ENCODE measurements at regions not wholly inside any gene's neighbourhood (a gene's known extent, or its start where the extent isn't known, plus 50 kb on each side); places are given as distances from the start of the nearest gene placed in this dataset.

GRCh38 chr13:79765331-79765730 lies 284.4 kb downstream of the NDFIP2 start:
- no peak for DNase-seq (ENCODE audit: extremely low spot score)
- CTCF ChIA-PET = interaction anchor here (1.0 kb wide), 1 partner anchor 11 kb away, joined by 3 read pairs; no protein-coding TSS in a partner anchor
- POLR2A ChIA-PET = no interaction called here
- no peak for TF ChIP-seq CTCF (IDR thresholded peaks at IDR 0.05; ENCODE audit: control extremely low read depth, extremely low read depth, low read depth, missing control alignments)

DNA sequence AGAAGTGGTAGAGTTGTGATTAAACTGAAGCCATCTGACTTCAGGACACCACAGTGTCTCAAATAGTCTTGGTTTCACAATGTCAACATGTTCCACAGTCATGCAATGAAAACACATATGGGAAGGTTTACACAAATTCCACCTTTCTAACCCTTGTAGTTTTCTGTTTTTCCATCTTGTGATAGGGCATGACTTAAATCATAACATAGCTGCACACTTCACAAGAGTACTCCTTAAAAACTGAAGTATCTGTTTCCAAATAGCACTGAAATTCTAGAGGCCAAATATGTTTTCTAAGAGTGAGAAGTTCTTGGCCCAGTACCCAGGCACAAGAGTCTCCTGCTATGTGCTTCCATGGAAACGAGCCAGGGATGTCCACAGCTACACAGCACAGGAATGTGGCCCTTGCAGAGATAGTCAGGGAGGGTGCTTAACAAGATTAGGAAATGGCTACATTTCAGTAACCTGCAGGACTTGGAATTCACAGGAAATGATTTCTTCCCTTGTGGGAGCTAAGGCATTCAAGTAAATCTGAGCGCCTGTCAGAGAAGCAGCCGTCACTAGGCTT lies 269.1 kb downstream of the NDFIP2 start:
- no peak for TF ChIP-seq CTCF (IDR thresholded peaks at IDR 0.05; ENCODE audit: control extremely low read depth, extremely low read depth, low read depth, missing control alignments)
- no peak for DNase-seq (ENCODE audit: extremely low spot score)
- CTCF ChIA-PET = interaction anchor here (2.6 kb wide), 1 partner anchor 9 kb away, joined by 6 read pairs; no protein-coding TSS in a partner anchor
- POLR2A ChIA-PET = no interaction called here

- ChIA-PET CTCF (interaction anchor here (2.0 kb wide), 1 partner anchor 12 kb away, joined by 8 read pairs; no protein-coding TSS in a partner anchor), POLR2A (no interaction called here)
- TF ChIP-seq CTCF (IDR thresholded peaks at IDR 0.05; ENCODE audit: control extremely low read depth, extremely low read depth, low read depth, missing control alignments) = no peak
- no peak for DNase-seq (ENCODE audit: extremely low spot score)
These were observed 268.6 kb downstream of the NDFIP2 start for GRCh38 chr13:79749566-79749965.

DNA sequence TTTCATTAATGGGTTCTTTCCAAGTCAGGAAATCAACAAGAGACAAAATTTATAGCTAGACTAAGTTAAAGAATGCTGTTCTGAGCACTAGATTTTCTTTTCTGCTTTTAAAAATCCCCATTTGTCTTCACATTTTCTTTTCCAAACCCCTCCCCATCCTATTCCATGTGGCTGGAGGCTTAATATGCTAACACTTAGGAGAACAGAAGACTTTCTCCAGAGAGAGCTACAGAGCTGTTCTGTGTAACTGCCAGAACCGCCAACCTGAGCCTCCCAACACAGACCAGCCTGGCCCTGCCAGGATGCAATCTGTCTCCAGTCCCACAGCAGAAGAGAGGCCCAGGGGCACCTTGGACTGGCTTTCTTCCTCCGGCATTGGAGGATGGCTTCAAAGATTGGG lies 264.1 kb downstream of the NDFIP2 start:
- no peak for DNase-seq (ENCODE audit: extremely low spot score)
- ChIA-PET CTCF (no interaction called here), POLR2A (no interaction called here)
- TF ChIP-seq CTCF (IDR thresholded peaks at IDR 0.05; ENCODE audit: control extremely low read depth, extremely low read depth, low read depth, missing control alignments) = no peak

- no peak for TF ChIP-seq CTCF (IDR thresholded peaks at IDR 0.05; ENCODE audit: control extremely low read depth, extremely low read depth, low read depth, missing control alignments)
- ChIA-PET CTCF (interaction anchor here (1.0 kb wide), 1 partner anchor 10 kb away, joined by 3 read pairs; no protein-coding TSS in a partner anchor), POLR2A (no interaction called here)
- no peak for DNase-seq (ENCODE audit: extremely low spot score)
These were observed 262.0 kb downstream of the NDFIP2 start for GRCh38 chr13:79742923-79743322.

- CTCF ChIA-PET = interaction anchor here (1.7 kb wide), 1 partner anchor 11 kb away, joined by 6 read pairs; no protein-coding TSS in a partner anchor
- DNase-seq (ENCODE audit: extremely low spot score) = no peak
- POLR2A ChIA-PET = no interaction called here
- TF ChIP-seq CTCF (IDR thresholded peaks at IDR 0.05; ENCODE audit: control extremely low read depth, extremely low read depth, low read depth, missing control alignments) = no peak
These were observed 260.0 kb downstream of the NDFIP2 start for GRCh38 chr13:79740991-79741390.
